WTC11 (cell line): ENCODE measurements at regions not wholly inside any gene's neighbourhood (a gene's known extent, or its start where the extent isn't known, plus 50 kb on each side); places are given as distances from the start of the nearest gene placed in this dataset.
A peak's percentile ranks its signal among the peaks of the same experiment; 100 is the strongest.

ENCODE experiments used
- ATAC-seq: fragments of 200-7000 bp; cut with Tn5 transposase; 2 replicates; pipeline ENCODE4 v1.10.0; 2021; ENCODE audit warnings: mild to moderate bottlenecking, moderate library complexity
- CTCF ChIA-PET: fragments of 300-600 bp; sonication (Branson Sonifier 250); formaldehyde crosslinking; loops from one replicate; lab custom pipeline; 2021; ENCODE audit warnings: antibody characterized with exemption; lab: Charles Lee
- POLR2A ChIA-PET: fragments of 350-600 bp; sonication (Branson Sonifier 250); formaldehyde crosslinking; loops from one replicate; lab custom pipeline; 2021; ENCODE audit warnings: antibody characterized with exemption; lab: Charles Lee
- DNase-seq: peaks from one replicate; pipeline ENCODE4 v3.0.0; 2021; ENCODE audit warnings: low spot score
- H3K27ac Mint-ChIP-seq: 2 replicates; pipeline ENCODE4 v1.8.0; 2021; ENCODE audit warnings: mixed read lengths
- H3K27me3 Mint-ChIP-seq: 2 replicates; pipeline ENCODE4 v1.8.0; 2021; ENCODE audit warnings: low read depth, mild to moderate bottlenecking, moderate library complexity, mixed read lengths
- H3K36me3 Mint-ChIP-seq: 2 replicates; pipeline ENCODE4 v1.8.0; 2021; ENCODE audit warnings: mixed read lengths
- H3K4me1 Mint-ChIP-seq: 2 replicates; pipeline ENCODE4 v1.8.0; 2022; ENCODE audit warnings: mixed read lengths
- H3K4me3 Mint-ChIP-seq: 2 replicates; pipeline ENCODE4 v1.8.0; 2021; ENCODE audit warnings: mild to moderate bottlenecking, moderate library complexity, mixed read lengths
- H3K9me3 Mint-ChIP-seq: 2 replicates; pipeline ENCODE4 v1.8.0; 2021; ENCODE audit warnings: mixed read lengths
- ATF1 ChIP-seq: sonication (generic); formaldehyde crosslinking; IDR thresholded peaks from 2 replicates; pipeline ENCODE4 v1.8.1; 2023; ENCODE audit warnings: mild to moderate bottlenecking, moderate library complexity, missing genetic modification reagents
- CREM ChIP-seq: sonication (generic); formaldehyde crosslinking; IDR thresholded peaks from 2 replicates; pipeline ENCODE4 v1.8.1; 2022; ENCODE audit warnings: mild to moderate bottlenecking, missing genetic modification reagents, moderate library complexity
- ETV6 ChIP-seq: sonication (generic); formaldehyde crosslinking; IDR thresholded peaks from 2 replicates; pipeline ENCODE4 v1.8.1; 2022; ENCODE audit warnings: mild to moderate bottlenecking, missing genetic modification reagents
- FOXJ3 ChIP-seq: sonication (generic); formaldehyde crosslinking; IDR thresholded peaks from 2 replicates; pipeline ENCODE4 v1.9.0; 2021; ENCODE audit warnings: missing genetic modification reagents, mild to moderate bottlenecking, borderline replicate concordance
- JUN ChIP-seq: sonication (generic); formaldehyde crosslinking; IDR thresholded peaks from 2 replicates; pipeline ENCODE4 v1.8.0; 2023; ENCODE audit warnings: mild to moderate bottlenecking, missing genetic modification reagents
- NR1H2 ChIP-seq: sonication (generic); formaldehyde crosslinking; IDR thresholded peaks from 2 replicates; pipeline ENCODE4 v1.9.0; 2021; ENCODE audit warnings: mild to moderate bottlenecking, moderate library complexity, missing genetic modification reagents
- SOX15 ChIP-seq: fragments of 250-450 bp; sonication (Bioruptor Pico); IDR thresholded peaks from 2 replicates; pipeline ENCODE4 v1.9.0; 2021; ENCODE audit warnings: mild to moderate bottlenecking
- TP53 ChIP-seq: sonication (generic); formaldehyde crosslinking; IDR thresholded peaks from 2 replicates; pipeline ENCODE4 v1.8.1; 2023; ENCODE audit warnings: mild to moderate bottlenecking, missing genetic modification reagents
- ZNF232 ChIP-seq: sonication (generic); formaldehyde crosslinking; IDR thresholded peaks from 2 replicates; pipeline ENCODE4 v1.8.0; 2022; ENCODE audit warnings: mild to moderate bottlenecking, missing genetic modification reagents
- ZNF263 ChIP-seq: sonication (generic); formaldehyde crosslinking; IDR thresholded peaks from 2 replicates; pipeline ENCODE4 v1.8.1; 2022; ENCODE audit warnings: low read depth, mild to moderate bottlenecking, moderate library complexity, missing genetic modification reagents
- ZNF423 ChIP-seq: fragments of 250-450 bp; sonication (Bioruptor Pico); IDR thresholded peaks from 2 replicates; pipeline ENCODE4 v2.1.2; 2022; ENCODE audit warnings: mild to moderate bottlenecking, moderate library complexity
- TF ChIP-seq, protein P1 (sequence below): sonication (generic); formaldehyde crosslinking; IDR thresholded peaks from 2 replicates; pipeline ENCODE4 v1.8.1; 2023; ENCODE audit warnings: mild to moderate bottlenecking, missing genetic modification reagents, borderline replicate concordance
- TF ChIP-seq, protein P2 (sequence below): fragments of 200-600 bp; IDR thresholded peaks from 2 replicates; pipeline ENCODE4 v1.8.0; 2022; ENCODE audit warnings: antibody characterized with exemption
- TF ChIP-seq, protein P3 (sequence below): sonication (generic); formaldehyde crosslinking; IDR thresholded peaks from 2 replicates; pipeline ENCODE4 v1.8.1; 2022; ENCODE audit warnings: low read depth, missing genetic modification reagents, borderline replicate concordance
- TF ChIP-seq, protein P4 (sequence below): sonication (generic); formaldehyde crosslinking; IDR thresholded peaks from 2 replicates; pipeline ENCODE4 v1.8.0; 2023; ENCODE audit warnings: missing genetic modification reagents
- TF ChIP-seq, protein P5 (sequence below): sonication (generic); formaldehyde crosslinking; IDR thresholded peaks from 2 replicates; pipeline ENCODE4 v1.8.1; 2022; ENCODE audit warnings: mild to moderate bottlenecking, missing genetic modification reagents, moderate library complexity, borderline replicate concordance
- TF ChIP-seq, protein P6 (sequence below): sonication (generic); formaldehyde crosslinking; IDR thresholded peaks from 2 replicates; pipeline ENCODE4 v1.8.1; 2022; ENCODE audit warnings: low read depth, mild to moderate bottlenecking, moderate library complexity, missing genetic modification reagents, borderline replicate concordance
- TF ChIP-seq, protein P7 (sequence below): sonication (generic); formaldehyde crosslinking; IDR thresholded peaks from 2 replicates; pipeline ENCODE4 v1.8.1; 2023; ENCODE audit warnings: mild to moderate bottlenecking, missing genetic modification reagents, moderate library complexity

DNA sequence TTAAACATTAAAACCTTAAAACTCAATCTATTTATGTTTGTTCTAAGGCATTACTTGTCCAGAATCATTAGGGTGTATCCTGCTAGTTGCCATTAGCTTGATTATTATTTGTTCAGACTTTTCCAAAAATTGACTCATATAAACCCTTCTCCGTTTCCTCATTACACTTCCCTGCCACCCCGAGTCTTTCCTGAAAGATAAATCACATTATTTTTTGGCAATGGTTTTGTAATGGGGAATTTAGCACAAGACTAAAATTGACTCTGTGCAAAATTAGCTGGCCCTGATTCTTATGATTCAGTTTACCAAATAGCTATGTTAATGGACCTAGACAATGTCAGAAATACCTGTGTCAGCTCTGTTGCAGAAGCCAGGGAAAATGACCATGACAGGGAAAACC is 112.2 kb upstream of the NT5C1B start:
- CTCF ChIA-PET, result interaction anchor here (2.0 kb wide), 1 partner anchor 12 kb away, joined by 13 read pairs; no protein-coding TSS in a partner anchor

DNA sequence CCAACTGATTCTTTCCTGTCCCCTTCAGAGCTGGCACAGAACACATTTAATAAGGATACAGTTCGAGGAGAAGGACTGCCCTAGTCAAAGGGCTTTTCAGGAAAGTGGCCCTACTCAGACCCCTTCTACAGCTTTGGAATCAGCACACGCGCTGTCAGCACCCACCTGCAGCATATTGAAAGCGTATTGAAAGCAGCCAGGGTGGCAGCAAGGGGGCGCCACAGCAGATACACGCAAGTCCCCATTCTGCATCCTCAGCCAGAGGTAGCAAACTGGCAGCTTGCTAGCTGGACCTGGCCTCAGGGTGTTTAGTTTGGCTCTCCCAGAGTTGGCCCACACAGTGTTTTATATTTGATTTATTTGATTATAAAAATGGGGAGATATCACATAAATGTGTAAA is 101.0 kb upstream of the NT5C1B start:
- DNase-seq (peak; percentile 76), ATAC-seq (peak; percentile 99)
- Mint-ChIP-seq H3K9me3 (peaks cover 3% of the 10 kb centered on the region; the same call in 1 of the 2 replicates), H3K27me3 (peaks cover 5% of the 10 kb centered on the region), H3K36me3 (no peaks in the 10 kb centered on the region), H3K27ac (no peak overlapping the region), H3K4me1 (no peaks in the 10 kb centered on the region), H3K4me3 (no peak overlapping the region)
- TF ChIP-seq, protein P1, sequence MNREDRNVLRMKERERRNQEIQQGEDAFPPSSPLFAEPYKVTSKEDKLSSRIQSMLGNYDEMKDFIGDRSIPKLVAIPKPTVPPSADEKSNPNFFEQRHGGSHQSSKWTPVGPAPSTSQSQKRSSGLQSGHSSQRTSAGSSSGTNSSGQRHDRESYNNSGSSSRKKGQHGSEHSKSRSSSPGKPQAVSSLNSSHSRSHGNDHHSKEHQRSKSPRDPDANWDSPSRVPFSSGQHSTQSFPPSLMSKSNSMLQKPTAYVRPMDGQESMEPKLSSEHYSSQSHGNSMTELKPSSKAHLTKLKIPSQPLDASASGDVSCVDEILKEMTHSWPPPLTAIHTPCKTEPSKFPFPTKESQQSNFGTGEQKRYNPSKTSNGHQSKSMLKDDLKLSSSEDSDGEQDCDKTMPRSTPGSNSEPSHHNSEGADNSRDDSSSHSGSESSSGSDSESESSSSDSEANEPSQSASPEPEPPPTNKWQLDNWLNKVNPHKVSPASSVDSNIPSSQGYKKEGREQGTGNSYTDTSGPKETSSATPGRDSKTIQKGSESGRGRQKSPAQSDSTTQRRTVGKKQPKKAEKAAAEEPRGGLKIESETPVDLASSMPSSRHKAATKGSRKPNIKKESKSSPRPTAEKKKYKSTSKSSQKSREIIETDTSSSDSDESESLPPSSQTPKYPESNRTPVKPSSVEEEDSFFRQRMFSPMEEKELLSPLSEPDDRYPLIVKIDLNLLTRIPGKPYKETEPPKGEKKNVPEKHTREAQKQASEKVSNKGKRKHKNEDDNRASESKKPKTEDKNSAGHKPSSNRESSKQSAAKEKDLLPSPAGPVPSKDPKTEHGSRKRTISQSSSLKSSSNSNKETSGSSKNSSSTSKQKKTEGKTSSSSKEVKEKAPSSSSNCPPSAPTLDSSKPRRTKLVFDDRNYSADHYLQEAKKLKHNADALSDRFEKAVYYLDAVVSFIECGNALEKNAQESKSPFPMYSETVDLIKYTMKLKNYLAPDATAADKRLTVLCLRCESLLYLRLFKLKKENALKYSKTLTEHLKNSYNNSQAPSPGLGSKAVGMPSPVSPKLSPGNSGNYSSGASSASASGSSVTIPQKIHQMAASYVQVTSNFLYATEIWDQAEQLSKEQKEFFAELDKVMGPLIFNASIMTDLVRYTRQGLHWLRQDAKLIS (CRISPR knock-in tag), result no peak
- TF ChIP-seq, protein P2, sequence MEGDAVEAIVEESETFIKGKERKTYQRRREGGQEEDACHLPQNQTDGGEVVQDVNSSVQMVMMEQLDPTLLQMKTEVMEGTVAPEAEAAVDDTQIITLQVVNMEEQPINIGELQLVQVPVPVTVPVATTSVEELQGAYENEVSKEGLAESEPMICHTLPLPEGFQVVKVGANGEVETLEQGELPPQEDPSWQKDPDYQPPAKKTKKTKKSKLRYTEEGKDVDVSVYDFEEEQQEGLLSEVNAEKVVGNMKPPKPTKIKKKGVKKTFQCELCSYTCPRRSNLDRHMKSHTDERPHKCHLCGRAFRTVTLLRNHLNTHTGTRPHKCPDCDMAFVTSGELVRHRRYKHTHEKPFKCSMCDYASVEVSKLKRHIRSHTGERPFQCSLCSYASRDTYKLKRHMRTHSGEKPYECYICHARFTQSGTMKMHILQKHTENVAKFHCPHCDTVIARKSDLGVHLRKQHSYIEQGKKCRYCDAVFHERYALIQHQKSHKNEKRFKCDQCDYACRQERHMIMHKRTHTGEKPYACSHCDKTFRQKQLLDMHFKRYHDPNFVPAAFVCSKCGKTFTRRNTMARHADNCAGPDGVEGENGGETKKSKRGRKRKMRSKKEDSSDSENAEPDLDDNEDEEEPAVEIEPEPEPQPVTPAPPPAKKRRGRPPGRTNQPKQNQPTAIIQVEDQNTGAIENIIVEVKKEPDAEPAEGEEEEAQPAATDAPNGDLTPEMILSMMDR, result peak; percentile 70
- TF ChIP-seq, protein P3, sequence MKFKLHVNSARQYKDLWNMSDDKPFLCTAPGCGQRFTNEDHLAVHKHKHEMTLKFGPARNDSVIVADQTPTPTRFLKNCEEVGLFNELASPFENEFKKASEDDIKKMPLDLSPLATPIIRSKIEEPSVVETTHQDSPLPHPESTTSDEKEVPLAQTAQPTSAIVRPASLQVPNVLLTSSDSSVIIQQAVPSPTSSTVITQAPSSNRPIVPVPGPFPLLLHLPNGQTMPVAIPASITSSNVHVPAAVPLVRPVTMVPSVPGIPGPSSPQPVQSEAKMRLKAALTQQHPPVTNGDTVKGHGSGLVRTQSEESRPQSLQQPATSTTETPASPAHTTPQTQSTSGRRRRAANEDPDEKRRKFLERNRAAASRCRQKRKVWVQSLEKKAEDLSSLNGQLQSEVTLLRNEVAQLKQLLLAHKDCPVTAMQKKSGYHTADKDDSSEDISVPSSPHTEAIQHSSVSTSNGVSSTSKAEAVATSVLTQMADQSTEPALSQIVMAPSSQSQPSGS, result no peak
- TF ChIP-seq JUN (CRISPR knock-in tag) (no peak), ZNF263 (CRISPR knock-in tag) (no peak), SOX15 (no peak), FOXJ3 (no peak)
- CTCF ChIA-PET, result interaction anchor here (0.5 to 3.1 kb wide), 32 partner anchors 12 to 1048 kb away, joined by 3 to 25 read pairs (median 4); partner anchors contain the start of gene RDH14
- POLR2A ChIA-PET, result interaction anchor here (0.8 kb wide), 1 partner anchor 87 kb away, joined by 3 read pairs; no protein-coding TSS in a partner anchor

More for the DNA sequence above, 112.2 kb upstream of the NT5C1B start:
- no peak overlapping the region for H3K27ac Mint-ChIP-seq
- H3K9me3 Mint-ChIP-seq, result peaks cover 12% of the 10 kb centered on the region
- H3K36me3 Mint-ChIP-seq, result no peaks in the 10 kb centered on the region
- peaks cover 8% of the 10 kb centered on the region for H3K27me3 Mint-ChIP-seq
- no peak overlapping the region for H3K4me3 Mint-ChIP-seq
- no peak for ATAC-seq
- TF ChIP-seq, protein P4, sequence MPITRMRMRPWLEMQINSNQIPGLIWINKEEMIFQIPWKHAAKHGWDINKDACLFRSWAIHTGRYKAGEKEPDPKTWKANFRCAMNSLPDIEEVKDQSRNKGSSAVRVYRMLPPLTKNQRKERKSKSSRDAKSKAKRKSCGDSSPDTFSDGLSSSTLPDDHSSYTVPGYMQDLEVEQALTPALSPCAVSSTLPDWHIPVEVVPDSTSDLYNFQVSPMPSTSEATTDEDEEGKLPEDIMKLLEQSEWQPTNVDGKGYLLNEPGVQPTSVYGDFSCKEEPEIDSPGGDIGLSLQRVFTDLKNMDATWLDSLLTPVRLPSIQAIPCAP (CRISPR knock-in tag), result no peak
- peaks cover 6% of the 10 kb centered on the region; the same call in 1 of the 2 replicates for H3K4me1 Mint-ChIP-seq
- DNase-seq, result no peak
- POLR2A ChIA-PET, result no interaction called here

DNA sequence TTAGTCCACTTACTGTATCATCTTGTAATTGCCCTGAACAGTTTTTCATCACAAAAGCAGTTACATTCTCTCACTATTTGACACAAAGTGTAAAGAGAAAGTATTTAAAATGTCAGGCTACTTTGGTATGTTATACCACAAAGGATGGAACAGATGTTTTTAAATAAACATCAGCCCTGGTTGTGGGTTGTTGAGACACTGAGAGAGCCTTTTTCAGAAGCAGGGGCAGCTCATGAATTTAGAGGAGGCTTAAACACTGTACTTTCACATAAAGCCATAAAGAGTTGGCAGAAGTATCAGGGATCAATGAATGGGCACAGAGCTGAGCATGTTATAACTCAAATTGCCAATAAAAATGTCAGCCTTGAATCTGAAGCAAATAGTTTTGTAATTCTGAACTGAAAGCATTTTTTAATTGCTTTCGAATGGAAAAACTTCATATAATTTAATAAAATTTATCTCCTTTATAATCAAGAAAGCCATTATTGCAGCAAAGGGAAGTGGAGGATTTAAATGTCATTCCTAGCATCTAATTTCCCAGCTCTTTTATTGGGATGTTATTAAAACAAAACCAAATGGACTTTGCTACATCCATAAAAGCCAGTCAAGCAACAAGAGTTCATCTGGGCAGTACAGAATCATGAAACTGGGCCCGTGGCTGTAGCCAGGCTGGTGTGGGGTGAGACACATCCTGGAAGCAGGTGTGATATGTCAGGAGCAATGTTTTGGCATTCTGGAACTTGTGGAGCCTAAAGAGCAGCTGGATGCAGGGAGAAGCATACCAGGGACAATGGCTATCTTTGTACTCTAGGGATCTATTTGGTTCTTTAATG is 95.1 kb upstream of the NT5C1B start:
- Mint-ChIP-seq H3K27ac (no peak overlapping the region), H3K4me3 (no peak overlapping the region), H3K27me3 (no peaks in the 10 kb centered on the region), H3K36me3 (no peaks in the 10 kb centered on the region), H3K4me1 (no peaks in the 10 kb centered on the region), H3K9me3 (no peaks in the 10 kb centered on the region)
- DNase-seq, result no peak
- ChIA-PET CTCF (no interaction called here), POLR2A (no interaction called here)
- ATAC-seq, result no peak
- TF ChIP-seq TP53 (CRISPR knock-in tag), result no peak
- TF ChIP-seq ETV6 (CRISPR knock-in tag), result no peak
- TF ChIP-seq, protein P5, sequence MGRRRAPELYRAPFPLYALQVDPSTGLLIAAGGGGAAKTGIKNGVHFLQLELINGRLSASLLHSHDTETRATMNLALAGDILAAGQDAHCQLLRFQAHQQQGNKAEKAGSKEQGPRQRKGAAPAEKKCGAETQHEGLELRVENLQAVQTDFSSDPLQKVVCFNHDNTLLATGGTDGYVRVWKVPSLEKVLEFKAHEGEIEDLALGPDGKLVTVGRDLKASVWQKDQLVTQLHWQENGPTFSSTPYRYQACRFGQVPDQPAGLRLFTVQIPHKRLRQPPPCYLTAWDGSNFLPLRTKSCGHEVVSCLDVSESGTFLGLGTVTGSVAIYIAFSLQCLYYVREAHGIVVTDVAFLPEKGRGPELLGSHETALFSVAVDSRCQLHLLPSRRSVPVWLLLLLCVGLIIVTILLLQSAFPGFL (CRISPR knock-in tag), result no peak
- TF ChIP-seq ATF1 (CRISPR knock-in tag), result no peak
- TF ChIP-seq, protein P6, sequence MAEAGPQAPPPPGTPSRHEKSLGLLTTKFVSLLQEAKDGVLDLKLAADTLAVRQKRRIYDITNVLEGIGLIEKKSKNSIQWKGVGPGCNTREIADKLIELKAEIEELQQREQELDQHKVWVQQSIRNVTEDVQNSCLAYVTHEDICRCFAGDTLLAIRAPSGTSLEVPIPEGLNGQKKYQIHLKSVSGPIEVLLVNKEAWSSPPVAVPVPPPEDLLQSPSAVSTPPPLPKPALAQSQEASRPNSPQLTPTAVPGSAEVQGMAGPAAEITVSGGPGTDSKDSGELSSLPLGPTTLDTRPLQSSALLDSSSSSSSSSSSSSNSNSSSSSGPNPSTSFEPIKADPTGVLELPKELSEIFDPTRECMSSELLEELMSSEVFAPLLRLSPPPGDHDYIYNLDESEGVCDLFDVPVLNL (CRISPR knock-in tag), result no peak
- TF ChIP-seq ZNF423 (CRISPR knock-in tag), result no peak
- TF ChIP-seq, protein P7, sequence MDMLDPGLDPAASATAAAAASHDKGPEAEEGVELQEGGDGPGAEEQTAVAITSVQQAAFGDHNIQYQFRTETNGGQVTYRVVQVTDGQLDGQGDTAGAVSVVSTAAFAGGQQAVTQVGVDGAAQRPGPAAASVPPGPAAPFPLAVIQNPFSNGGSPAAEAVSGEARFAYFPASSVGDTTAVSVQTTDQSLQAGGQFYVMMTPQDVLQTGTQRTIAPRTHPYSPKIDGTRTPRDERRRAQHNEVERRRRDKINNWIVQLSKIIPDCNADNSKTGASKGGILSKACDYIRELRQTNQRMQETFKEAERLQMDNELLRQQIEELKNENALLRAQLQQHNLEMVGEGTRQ, result no peak
- TF ChIP-seq CREM (CRISPR knock-in tag), result no peak
- TF ChIP-seq ZNF232 (CRISPR knock-in tag), result no peak
- TF ChIP-seq NR1H2 (CRISPR knock-in tag), result no peak
